ENCODE measurements at regions not wholly inside any gene's neighbourhood (a gene's known extent, or its start where the extent isn't known, plus 50 kb on each side); places are given as distances from the start of the nearest gene placed in this dataset.

- TF ChIP-seq CTCF (IDR thresholded peaks at IDR 0.05), result no peak
- no peak for TF ChIP-seq POLR2A (IDR thresholded peaks at IDR 0.05)
Observed at GRCh38 chr6:125528621-125529041, 220.8 kb upstream of the HEY2 start.

Data from lower leg skin (tissue), 3 donors.